ENCODE measurements at regions not wholly inside any gene's neighbourhood (a gene's known extent, or its start where the extent isn't known, plus 50 kb on each side); places are given as distances from the start of the nearest gene placed in this dataset.

GRCh38 chr3:31403197-31403596 is 129.5 kb upstream of the STT3B start:
- peaks cover 5% of the 10 kb centered on the region for H3K36me3 Mint-ChIP-seq (ENCODE audit: insufficient read depth, unreplicated experiment)
- no peak for DNase-seq
- Histone ChIP-seq H3K4me3 (ENCODE audit: low read depth, low read length) (no peak overlapping the region), H3K9me3 (no peaks in the 10 kb centered on the region), H3K27me3 (replicated peaks; ENCODE audit: control insufficient read depth, insufficient read depth, low read length) (no peaks in the 10 kb centered on the region), H3K36me3 (ENCODE audit: control insufficient read depth, insufficient read depth, low read length) (no peaks in the 10 kb centered on the region), H3K4me1 (peaks cover 8% of the 10 kb centered on the region; the same call in 1 of the 2 replicates)
- no TSS peak for BruUV-seq (replicated peaks)
- H3K27me3 Mint-ChIP-seq (ENCODE audit: insufficient read depth, unreplicated experiment), result no peaks in the 10 kb centered on the region
- ChIA-PET POLR2A (no interaction called here), CTCF (no interaction called here)
- peaks cover 7% of the 10 kb centered on the region for H3K4me1 Mint-ChIP-seq (ENCODE audit: low read depth, unreplicated experiment)
- TF ChIP-seq CTCF (IDR thresholded peaks at IDR 0.05; ENCODE audit: insufficient read depth in 1 of 2, low read depth in 1 of 2, low read length in 1 of 2, severe bottlenecking in 1 of 2, unreplicated experiment in 1 of 2), result no peak
- peaks cover 10% of the 10 kb centered on the region for H3K9me3 Mint-ChIP-seq (ENCODE audit: unreplicated experiment)
- intact Hi-C loops (cut with micrococcal nuclease; ENCODE audit: unreplicated experiment), result no loop called here
- H3K4me3 Mint-ChIP-seq (ENCODE audit: unreplicated experiment), result no peak overlapping the region
- no peak overlapping the region for H3K27ac Mint-ChIP-seq (ENCODE audit: unreplicated experiment)

- ChIA-PET CTCF (interaction anchor here (0.6 kb wide), 1 partner anchor 577 kb away, joined by 3 read pairs; the partner anchor contains the start of gene ZNF860), POLR2A (no interaction called here)
- Histone ChIP-seq H3K36me3 (ENCODE audit: control insufficient read depth, insufficient read depth, low read length) (no peaks in the 10 kb centered on the region), H3K27me3 (replicated peaks; ENCODE audit: control insufficient read depth, insufficient read depth, low read length) (no peaks in the 10 kb centered on the region), H3K9me3 (no peaks in the 10 kb centered on the region), H3K4me3 (ENCODE audit: low read depth, low read length) (no peak overlapping the region), H3K4me1 (peaks cover 8% of the 10 kb centered on the region; the same call in 1 of the 2 replicates)
- intact Hi-C loops (cut with micrococcal nuclease; ENCODE audit: unreplicated experiment), result no loop called here
- TF ChIP-seq CTCF (IDR thresholded peaks at IDR 0.05; ENCODE audit: insufficient read depth in 1 of 2, low read depth in 1 of 2, low read length in 1 of 2, severe bottlenecking in 1 of 2, unreplicated experiment in 1 of 2), result no peak
- no TSS peak for BruUV-seq (replicated peaks)
- H3K27ac Mint-ChIP-seq (ENCODE audit: unreplicated experiment), result no peak overlapping the region
- H3K36me3 Mint-ChIP-seq (ENCODE audit: insufficient read depth, unreplicated experiment), result peaks cover 5% of the 10 kb centered on the region
- DNase-seq, result no peak
- peaks cover 7% of the 10 kb centered on the region for H3K4me1 Mint-ChIP-seq (ENCODE audit: low read depth, unreplicated experiment)
- no peak overlapping the region for H3K4me3 Mint-ChIP-seq (ENCODE audit: unreplicated experiment)
- peaks cover 19% of the 10 kb centered on the region for H3K9me3 Mint-ChIP-seq (ENCODE audit: unreplicated experiment)
- H3K27me3 Mint-ChIP-seq (ENCODE audit: insufficient read depth, unreplicated experiment), result no peaks in the 10 kb centered on the region
Observed at GRCh38 chr3:31404871-31405270, 127.9 kb upstream of the STT3B start.

- Mint-ChIP-seq H3K27me3 (ENCODE audit: insufficient read depth, unreplicated experiment) (no peaks in the 10 kb centered on the region), H3K4me1 (ENCODE audit: low read depth, unreplicated experiment) (peaks cover 7% of the 10 kb centered on the region), H3K4me3 (ENCODE audit: unreplicated experiment) (no peak overlapping the region), H3K27ac (ENCODE audit: unreplicated experiment) (no peak overlapping the region), H3K9me3 (ENCODE audit: unreplicated experiment) (peaks cover 19% of the 10 kb centered on the region), H3K36me3 (ENCODE audit: insufficient read depth, unreplicated experiment) (peaks cover 5% of the 10 kb centered on the region)
- no peaks in the 10 kb centered on the region for H3K9me3 ChIP-seq
- no peaks in the 10 kb centered on the region for H3K36me3 ChIP-seq (ENCODE audit: control insufficient read depth, insufficient read depth, low read length)
- POLR2A ChIA-PET, result no interaction called here
- peaks cover 8% of the 10 kb centered on the region; the same call in 1 of the 2 replicates for H3K4me1 ChIP-seq
- H3K27me3 ChIP-seq (replicated peaks; ENCODE audit: control insufficient read depth, insufficient read depth, low read length), result no peaks in the 10 kb centered on the region
- TF ChIP-seq CTCF (IDR thresholded peaks at IDR 0.05; ENCODE audit: insufficient read depth in 1 of 2, low read depth in 1 of 2, low read length in 1 of 2, severe bottlenecking in 1 of 2, unreplicated experiment in 1 of 2), result no peak
- BruUV-seq (replicated peaks), result no TSS peak
- DNase-seq, result no peak
- no peak overlapping the region for H3K4me3 ChIP-seq (ENCODE audit: low read depth, low read length)
- intact Hi-C loops (cut with micrococcal nuclease; ENCODE audit: unreplicated experiment), result no loop called here
- CTCF ChIA-PET, result interaction anchor here (0.6 kb wide), 1 partner anchor 576 kb away, joined by 3 read pairs; the partner anchor contains the start of gene ZNF860
Observed at GRCh38 chr3:31405515-31405914, 127.2 kb upstream of the STT3B start.
